GM20000 (cell line): ENCODE measurements at regions not wholly inside any gene's neighbourhood (a gene's known extent, or its start where the extent isn't known, plus 50 kb on each side); places are given as distances from the start of the nearest gene placed in this dataset.

Experiments
- DNase-seq: peaks from one replicate; pipeline ENCODE4 v3.0.0; 2012; ENCODE audit warnings: low spot score
- CTCF ChIP-seq: IDR thresholded peaks from 2 replicates; pipeline ENCODE4 v1.5.1; 2012; ENCODE audit warnings: mild to moderate bottlenecking, control low read depth; ENCODE audit errors: extremely low read depth, missing control alignments

DNA sequence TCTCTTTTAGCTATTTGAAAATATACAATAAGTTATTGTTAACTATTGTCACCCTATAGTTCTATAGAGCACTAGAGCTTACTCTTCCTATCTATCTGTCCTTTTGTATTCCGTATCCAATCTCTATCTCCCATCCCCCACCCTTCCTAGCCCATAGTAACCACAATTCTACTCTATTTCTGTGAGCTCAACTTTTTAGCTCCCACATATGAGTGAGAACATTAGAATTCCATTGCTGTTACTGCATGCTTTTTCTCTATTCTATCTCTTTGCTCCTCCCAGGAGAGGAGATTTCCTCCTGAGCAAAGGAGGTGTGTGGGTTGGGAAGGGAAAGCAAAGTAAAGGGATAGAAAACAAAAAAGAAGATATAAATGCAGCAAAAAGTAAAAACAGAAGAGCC is 105.6 kb upstream of the SLC4A7 start:
- no peak for DNase-seq
- no peak for TF ChIP-seq CTCF

DNA sequence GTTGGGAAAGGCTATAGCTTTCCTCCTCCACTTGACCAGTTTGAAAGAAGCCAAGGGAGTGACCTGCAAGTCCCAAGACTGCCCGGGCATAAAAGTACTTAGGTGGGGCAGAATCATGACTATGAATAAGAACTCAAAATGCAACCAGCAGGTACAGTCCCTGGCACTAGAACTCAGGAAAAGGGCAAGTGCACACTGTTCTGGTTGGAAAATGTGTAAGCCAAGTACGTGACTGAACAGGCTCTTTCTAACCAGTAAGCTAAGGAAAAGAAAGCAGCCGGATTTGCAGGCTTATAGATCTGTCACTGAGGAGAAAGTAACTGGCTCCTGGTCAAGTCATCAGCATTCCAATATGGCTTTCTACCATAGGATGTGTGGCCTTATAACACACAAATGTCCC is 101.2 kb upstream of the SLC4A7 start:
- DNase-seq = no peak
- TF ChIP-seq CTCF = no peak

DNA sequence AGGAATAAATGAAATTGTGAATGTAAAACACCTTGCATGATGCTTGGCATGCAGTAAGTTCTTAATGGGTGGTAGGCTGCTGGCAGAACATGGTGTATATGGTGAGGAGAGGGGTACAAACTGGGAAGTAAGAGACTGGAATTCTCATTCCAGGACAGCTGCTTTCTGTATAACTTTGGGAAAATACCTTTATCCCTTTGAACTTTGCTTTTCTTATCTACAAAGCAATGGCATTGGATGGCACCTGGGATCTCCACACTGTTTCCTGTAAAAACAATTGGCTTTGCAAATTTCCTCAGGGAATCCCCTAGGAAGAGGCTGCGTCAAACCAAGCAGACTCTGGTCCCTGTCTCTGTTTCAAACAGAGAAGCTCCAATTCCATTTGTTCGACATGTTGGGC is 100.7 kb upstream of the SLC4A7 start:
- no peak for DNase-seq
- TF ChIP-seq CTCF = no peak

GRCh38 chr3:27581852-27582251 is 97.7 kb upstream of the SLC4A7 start:
- DNase-seq = no peak
- no peak for TF ChIP-seq CTCF

GRCh38 chr3:27578032-27578431 is 93.8 kb upstream of the SLC4A7 start:
- no peak for TF ChIP-seq CTCF
- DNase-seq = no peak

DNA sequence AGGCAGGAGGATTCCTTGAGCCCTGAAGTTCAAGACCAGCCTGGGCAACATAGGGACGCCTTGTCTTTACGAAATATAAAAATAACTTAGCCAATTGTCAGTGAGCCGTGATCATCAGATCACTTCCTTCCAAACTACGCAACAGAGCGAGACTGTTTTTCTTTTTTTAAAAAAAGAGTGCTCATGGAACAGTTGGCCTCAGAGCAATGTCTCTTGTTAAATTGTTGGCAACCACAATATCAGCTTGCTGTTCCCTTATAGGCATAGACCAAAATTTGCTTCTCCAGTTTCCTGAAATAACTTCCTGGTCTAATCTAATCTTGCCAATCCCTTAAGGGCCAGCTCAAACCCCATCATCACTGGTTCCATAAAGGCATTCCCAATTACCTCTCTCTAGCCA is 93.3 kb upstream of the SLC4A7 start:
- TF ChIP-seq CTCF = no peak

DNA sequence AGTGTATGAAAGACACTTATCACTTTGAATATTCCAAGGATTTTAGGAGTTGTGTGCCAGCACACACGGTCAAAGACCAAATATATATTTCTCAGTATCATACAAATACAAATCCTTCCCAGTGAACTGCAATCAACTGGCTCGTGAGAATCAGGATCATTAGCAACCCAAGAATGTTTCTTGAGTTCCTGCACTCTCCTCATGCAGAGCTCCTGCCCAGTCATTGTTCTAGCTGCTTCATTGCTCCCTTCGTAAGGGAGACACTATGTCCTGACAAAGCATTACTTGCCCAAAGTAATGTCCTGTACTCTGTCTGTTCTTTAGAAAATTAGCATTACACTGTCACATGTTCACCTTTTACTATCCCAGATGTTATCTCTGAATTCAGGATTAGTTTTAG is 92.0 kb upstream of the SLC4A7 start:
- TF ChIP-seq CTCF = no peak
- DNase-seq = no peak

More for the DNA sequence above, 93.3 kb upstream of the SLC4A7 start:
- no peak for DNase-seq
